ENCODE measurements at regions not wholly inside any gene's neighbourhood (a gene's known extent, or its start where the extent isn't known, plus 50 kb on each side); places are given as distances from the start of the nearest gene placed in this dataset.

DNA sequence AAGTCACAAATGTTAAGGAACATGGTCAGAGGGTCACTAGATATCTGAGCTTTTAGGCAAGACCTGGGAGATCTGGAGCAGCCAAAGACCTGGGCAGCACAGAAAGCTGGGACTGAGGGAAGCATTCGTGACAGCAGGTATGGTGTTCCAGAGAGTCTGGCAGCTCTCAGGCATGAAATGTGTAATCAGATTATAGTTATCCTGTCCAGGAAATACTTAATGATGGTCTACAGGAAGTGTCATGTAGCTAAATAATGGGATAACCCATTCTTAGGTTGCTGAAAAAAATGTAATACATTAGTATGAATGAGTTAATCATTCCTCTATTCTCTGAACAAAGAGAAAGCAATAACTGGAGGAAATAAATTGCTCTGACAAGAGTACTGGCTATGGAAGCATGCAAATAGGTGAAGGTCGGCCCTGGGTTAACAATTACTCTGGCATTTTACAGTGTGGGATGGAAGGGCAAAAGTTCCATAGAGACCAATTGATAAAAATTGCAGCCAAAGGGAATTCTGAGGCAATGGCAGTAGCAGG, 740.5 kb downstream of the CBLN4 start:
- no peak overlapping the region for H3K4me3 ChIP-seq (ENCODE audit: low read depth, low read length)
- no peak for TF ChIP-seq CTCF (IDR thresholded peaks at IDR 0.05; ENCODE audit: borderline replicate concordance, insufficient read depth, low read depth, low read length)

DNA sequence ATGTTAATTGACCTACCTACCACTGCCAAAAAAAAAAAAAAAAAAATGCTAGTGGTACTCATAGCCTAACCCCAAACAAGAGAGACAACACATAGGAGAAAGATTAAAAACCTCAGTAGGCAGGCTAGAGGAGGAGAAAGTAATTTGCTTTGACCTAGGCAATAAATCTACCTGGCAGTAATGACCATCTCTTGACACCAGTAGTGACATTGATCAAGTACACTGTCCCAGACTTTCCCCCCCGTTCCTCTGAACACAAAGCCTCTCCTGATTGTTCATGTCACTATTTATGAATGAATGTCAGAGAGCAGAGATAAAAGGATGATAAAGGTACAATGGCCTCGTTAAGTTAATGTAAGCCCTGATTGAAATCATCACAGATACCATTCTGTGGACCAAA, 746.8 kb downstream of the CBLN4 start:
- no peak overlapping the region for H3K4me3 ChIP-seq (ENCODE audit: low read depth, low read length)
- TF ChIP-seq CTCF (IDR thresholded peaks at IDR 0.05; ENCODE audit: borderline replicate concordance, insufficient read depth, low read depth, low read length) = no peak

DNA sequence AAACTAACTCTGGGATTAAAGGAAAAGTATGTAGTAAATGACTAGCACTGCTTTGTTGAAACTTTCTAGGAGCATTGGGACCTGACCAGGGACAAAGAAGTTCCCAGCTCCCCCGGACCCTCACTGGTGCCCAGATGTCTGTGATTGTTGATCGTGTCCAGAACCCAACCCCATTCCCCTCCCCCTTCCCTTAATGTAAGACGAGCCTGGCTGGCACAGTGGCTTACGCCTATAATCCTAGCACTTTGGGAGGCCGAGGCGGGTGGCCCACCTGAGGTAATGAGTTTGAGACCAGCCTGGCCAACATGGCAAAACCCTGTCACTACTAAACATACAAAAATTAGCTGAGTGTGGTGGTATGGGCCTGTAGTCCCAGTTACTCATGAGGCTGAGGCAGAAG, 750.3 kb downstream of the CBLN4 start:
- TF ChIP-seq CTCF (IDR thresholded peaks at IDR 0.05; ENCODE audit: borderline replicate concordance, insufficient read depth, low read depth, low read length) = no peak
- H3K4me3 ChIP-seq (ENCODE audit: low read depth, low read length) = no peak overlapping the region

DNA sequence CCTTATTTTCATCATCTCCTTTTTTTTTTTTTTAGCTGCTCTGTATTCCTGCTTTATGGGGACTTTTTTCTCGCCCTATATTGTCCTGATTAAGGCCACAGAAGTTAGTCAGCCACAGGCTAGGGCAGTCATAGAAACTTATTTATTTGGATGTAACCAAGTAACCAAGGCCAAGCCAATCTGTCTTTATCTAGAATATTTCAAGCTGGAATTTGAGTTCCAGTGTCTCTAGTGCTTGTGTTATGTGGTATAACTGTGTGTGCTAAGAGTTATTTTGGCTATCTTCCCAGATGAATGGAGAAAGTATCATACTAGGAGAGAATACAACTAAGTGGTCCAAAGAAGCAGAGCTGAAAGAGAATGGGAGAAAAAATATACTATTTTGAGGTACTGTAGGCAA, 751.5 kb downstream of the CBLN4 start:
- H3K4me3 ChIP-seq (ENCODE audit: low read depth, low read length) = no peak overlapping the region
- TF ChIP-seq CTCF (IDR thresholded peaks at IDR 0.05; ENCODE audit: borderline replicate concordance, insufficient read depth, low read depth, low read length) = no peak

DNA sequence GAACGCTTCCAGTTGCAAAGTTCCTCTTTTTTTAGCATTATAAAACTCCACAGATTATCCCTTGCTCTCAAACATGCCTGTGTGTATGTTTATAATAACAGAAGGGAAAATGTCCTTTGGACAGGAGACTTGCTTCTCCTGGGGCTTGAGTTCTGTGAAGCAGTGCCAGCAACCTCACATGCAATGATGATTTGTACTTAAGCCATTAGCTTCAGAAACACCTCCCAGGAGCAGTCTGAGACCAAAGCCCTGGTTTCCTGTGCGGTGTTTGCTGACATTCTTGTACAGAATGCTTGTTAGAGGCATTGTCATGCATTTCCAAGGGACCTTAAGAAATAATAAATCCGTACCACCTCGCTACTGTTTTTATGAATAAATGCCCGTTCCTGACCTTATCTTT, 752.8 kb downstream of the CBLN4 start:
- H3K4me3 ChIP-seq (ENCODE audit: low read depth, low read length) = no peak overlapping the region
- no peak for TF ChIP-seq CTCF (IDR thresholded peaks at IDR 0.05; ENCODE audit: borderline replicate concordance, insufficient read depth, low read depth, low read length)

- no peak for TF ChIP-seq CTCF (IDR thresholded peaks at IDR 0.05; ENCODE audit: borderline replicate concordance, insufficient read depth, low read depth, low read length)
- no peak overlapping the region for H3K4me3 ChIP-seq (ENCODE audit: low read depth, low read length)
Measured at GRCh38 chr20:55251170-55251569, 754.1 kb downstream of the CBLN4 start.

- no peak overlapping the region for H3K4me3 ChIP-seq (ENCODE audit: low read depth, low read length)
- no peak for TF ChIP-seq CTCF (IDR thresholded peaks at IDR 0.05; ENCODE audit: borderline replicate concordance, insufficient read depth, low read depth, low read length)
Measured at GRCh38 chr20:55242853-55243252, 762.5 kb downstream of the CBLN4 start.
